NCI-H69 (cell line): ENCODE measurements at regions not wholly inside any gene's neighbourhood (a gene's known extent, or its start where the extent isn't known, plus 50 kb on each side); places are given as distances from the start of the nearest gene placed in this dataset.

Experiments used
- DNase-seq: peaks from one replicate; lab custom pipeline; 2025; lab: John Stamatoyannopoulos, UW

GRCh38 chr21:38203229-38203628 lies 53.6 kb upstream of the KCNJ15 start:
- DNase-seq = no peak

DNA sequence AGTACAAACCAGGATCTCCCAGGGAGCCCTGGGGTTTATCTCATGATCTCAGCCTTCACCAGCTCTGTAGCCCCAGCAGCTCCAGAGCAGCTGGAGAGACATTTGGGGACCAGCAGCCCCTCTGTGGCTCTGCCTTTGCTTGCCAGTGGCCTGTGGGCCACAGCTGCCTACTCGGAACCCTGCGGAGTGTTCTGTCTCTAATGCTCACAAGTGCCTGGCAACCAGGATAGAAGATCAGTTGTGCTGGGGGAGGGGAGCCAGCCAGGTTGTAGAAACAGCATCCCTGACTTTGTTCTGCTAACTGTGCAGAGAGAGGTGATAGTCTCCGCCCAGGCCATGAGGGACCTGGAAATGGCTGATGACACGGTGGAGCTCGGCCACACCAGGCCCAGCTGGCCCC lies 50.9 kb upstream of the KCNJ15 start:
- peak; percentile 79 for DNase-seq

DNA sequence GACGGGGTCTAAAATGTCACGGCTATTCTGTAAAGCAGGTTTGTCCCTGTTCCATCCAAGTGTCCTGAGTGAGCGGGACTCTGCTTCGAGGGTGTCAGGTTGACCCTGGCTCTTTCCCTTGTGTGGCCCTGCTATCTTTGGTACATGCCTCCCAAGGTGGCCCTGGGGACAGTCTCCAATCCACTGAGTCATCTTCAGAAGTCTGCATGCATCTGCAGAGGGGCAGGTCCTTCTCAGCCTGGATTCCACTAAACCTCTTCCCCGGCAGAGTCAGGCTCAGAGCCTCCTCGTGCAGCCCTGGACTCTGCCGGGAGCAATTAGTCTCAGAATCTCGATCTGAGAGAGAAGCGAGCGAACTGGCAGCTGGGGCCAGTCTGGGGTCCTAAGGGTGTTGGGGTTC lies 50.1 kb upstream of the KCNJ15 start:
- DNase-seq = no peak
